H1 (cell line): ENCODE measurements at regions not wholly inside any gene's neighbourhood (a gene's known extent, or its start where the extent isn't known, plus 50 kb on each side); places are given as distances from the start of the nearest gene placed in this dataset.

Experiments
- CTCF ChIA-PET: fragments of 300-600 bp; sonication (Branson Sonifier 250); formaldehyde crosslinking; loops from one replicate; lab custom pipeline; 2021; ENCODE audit not compliant: partially characterized antibody; lab: Charles Lee
- POLR2A ChIA-PET: fragments of 300-600 bp; sonication (Branson Sonifier 250); formaldehyde crosslinking; loops from one replicate; lab custom pipeline; 2021; ENCODE audit warnings: inconsistent platforms; ENCODE audit not compliant: partially characterized antibody; lab: Charles Lee
- DNase-seq, 2 experiments: peaks; one replicate each; pipeline versions ENCODE4 v3.0.0 to v3.0.0-alpha.2; 2010 to 2022; ENCODE audit warnings: low spot score in 2 of 2, low read depth in 1 of 2, mixed read lengths in 1 of 2
- FAIRE-seq: peaks from 2 replicates; lab custom pipeline; 2011; peaks lifted over from hg19 to GRCh38; lab: Jason Lieb, UNC
- H2AFZ ChIP-seq: 2 replicates; pipeline ENCODE4 v1.8.1; 2012; ENCODE audit warnings: low read length, inconsistent platforms
- H2AK5ac ChIP-seq: 2 replicates; pipeline ENCODE4 v1.6.1; 2013; ENCODE audit warnings: low read depth, low read length
- H2BK120ac ChIP-seq: replicated peaks from 2 replicates; pipeline ENCODE3; 2013; ENCODE audit warnings: low read depth, low read length, inconsistent platforms
- H2BK12ac ChIP-seq: 2 replicates; pipeline ENCODE4 v1.6.1; 2013; ENCODE audit warnings: low read depth, low read length
- H2BK15ac ChIP-seq: 2 replicates; pipeline ENCODE4 v1.6.1; 2013; ENCODE audit warnings: low read length
- H2BK20ac ChIP-seq: 2 replicates; pipeline ENCODE4 v1.6.1; 2013; ENCODE audit warnings: low read length
- H2BK5ac ChIP-seq: 2 replicates; pipeline ENCODE4 v1.6.1; 2013; ENCODE audit warnings: low read depth, low read length
- H3K14ac ChIP-seq: 2 replicates; pipeline ENCODE4 v1.6.1; 2013; ENCODE audit warnings: inconsistent platforms; ENCODE audit not compliant: insufficient read length
- H3K18ac ChIP-seq: 2 replicates; pipeline ENCODE4 v1.6.1; 2013; ENCODE audit warnings: low read length; ENCODE audit errors: extremely low read depth
- H3K23ac ChIP-seq: 2 replicates; pipeline ENCODE4 v1.6.1; 2013; ENCODE audit warnings: inconsistent platforms; ENCODE audit not compliant: insufficient read length
- H3K23me2 ChIP-seq: 2 replicates; pipeline ENCODE4 v1.6.1; 2013; ENCODE audit warnings: low read depth, low read length
- H3K27ac ChIP-seq: 2 replicates; pipeline ENCODE4 v1.6.1; 2011; ENCODE audit warnings: low read depth, low read length, inconsistent platforms
- H3K27me3 ChIP-seq, 4 experiments: replicated peaks in 1 of 4; 1 replicate in 1 of 4; 2 replicates in 3 of 4; pipeline versions ENCODE4 v1.6.1 to v1.8.1; 2011 to 2013; ENCODE audit warnings: low read length in 3 of 4, mild to moderate bottlenecking in 3 of 4, inconsistent platforms in 2 of 4, mixed read lengths in 2 of 4, moderate library complexity in 1 of 4; ENCODE audit not compliant: control insufficient read depth in 3 of 4, insufficient read depth in 3 of 4; ENCODE audit errors: extremely low read depth in 1 of 4
- H3K36me3 ChIP-seq, 4 experiments: 2 replicates each; pipeline versions ENCODE4 v1.6.1 to v1.8.1; 2011 to 2013; ENCODE audit warnings: mild to moderate bottlenecking in 4 of 4, low read length in 3 of 4, moderate library complexity in 2 of 4, control low read depth in 1 of 4, inconsistent platforms in 1 of 4; ENCODE audit not compliant: insufficient read depth in 4 of 4, control insufficient read depth in 2 of 4
- H3K4ac ChIP-seq: replicated peaks from 2 replicates; pipeline ENCODE3; 2013; ENCODE audit warnings: low read length, low read depth, mixed read lengths, inconsistent platforms; ENCODE audit not compliant: insufficient read length
- H3K4me1 ChIP-seq, 4 experiments: replicated peaks in 1 of 4; 1 replicate in 1 of 4; 2 replicates in 3 of 4; pipeline versions ENCODE4 v1.6.1 to v1.8.1; 2011 to 2013; ENCODE audit warnings: low read length in 3 of 4, inconsistent platforms in 2 of 4, mixed read lengths in 1 of 4; ENCODE audit not compliant: insufficient read depth in 4 of 4, control insufficient read depth in 3 of 4
- H3K4me2 ChIP-seq, 2 experiments: 2 replicates each; pipeline versions ENCODE4 v1.6.1 to v1.8.1; 2011 to 2013; ENCODE audit warnings: low read depth in 2 of 2, low read length in 2 of 2, control low read depth in 1 of 2, inconsistent platforms in 1 of 2, mild to moderate bottlenecking in 1 of 2; ENCODE audit not compliant: insufficient read depth in 1 of 2
- H3K4me3 ChIP-seq, 4 experiments: fragments of 200-600, 300-600 bp in 1 of 4; sonication (generic), shearing (Covaris generic), sonication (Bioruptor Twin) in 1 of 4; 2 replicates each; pipeline versions ENCODE4 v1.5.1 to v1.8.1; 2011 to 2016; ENCODE audit warnings: low read length in 4 of 4, low read depth in 3 of 4, control low read depth in 2 of 4, inconsistent platforms in 2 of 4, mild to moderate bottlenecking in 2 of 4, mixed read lengths in 1 of 4, moderate library complexity in 1 of 4; ENCODE audit not compliant: insufficient read depth in 2 of 4; ENCODE audit errors: extremely low read depth in 1 of 4
- H3K56ac ChIP-seq: replicated peaks from 2 replicates; pipeline ENCODE3; 2013; ENCODE audit warnings: low read depth, mild to moderate bottlenecking, mixed read lengths, low read length, inconsistent platforms; ENCODE audit not compliant: insufficient read length
- H3K79me1 ChIP-seq: 2 replicates; pipeline ENCODE4 v1.6.1; 2013; ENCODE audit warnings: low read depth, low read length, control low read depth
- H3K79me2 ChIP-seq, 2 experiments: 2 replicates each; pipeline versions ENCODE4 v1.6.1 to v1.8.1; 2012 to 2013; ENCODE audit warnings: low read length in 2 of 2, mild to moderate bottlenecking in 2 of 2, inconsistent platforms in 1 of 2; ENCODE audit not compliant: insufficient read depth in 2 of 2, control insufficient read depth in 1 of 2
- H3K9ac ChIP-seq, 4 experiments: replicated peaks in 1 of 4; 1 replicate in 1 of 4; 2 replicates in 3 of 4; pipeline versions ENCODE4 v1.6.1 to v1.8.1; 2011 to 2013; ENCODE audit warnings: low read depth in 3 of 4, low read length in 3 of 4, control low read depth in 2 of 4, mild to moderate bottlenecking in 2 of 4, moderate library complexity in 2 of 4, inconsistent platforms in 1 of 4; ENCODE audit errors: extremely low read depth in 1 of 4
- H3K9me3 ChIP-seq, 2 experiments: 2 replicates each; pipeline versions ENCODE4 v1.6.1 to v1.8.1; 2012 to 2013; ENCODE audit warnings: mild to moderate bottlenecking in 2 of 2, moderate library complexity in 2 of 2, control low read depth in 1 of 2, inconsistent platforms in 1 of 2, low read depth in 1 of 2, low read length in 1 of 2, mixed read lengths in 1 of 2; ENCODE audit not compliant: insufficient read depth in 2 of 2
- H4K20me1 ChIP-seq, 2 experiments: replicated peaks in 1 of 2; 2 replicates each; pipeline versions ENCODE3 to v1.8.1; 2011 to 2013; ENCODE audit warnings: inconsistent platforms in 2 of 2, low read length in 2 of 2, mild to moderate bottlenecking in 1 of 2; ENCODE audit not compliant: insufficient read depth in 2 of 2, control insufficient read depth in 1 of 2
- H4K5ac ChIP-seq: 2 replicates; pipeline ENCODE4 v1.6.1; 2013; ENCODE audit warnings: low read length, low read depth, mixed read lengths, inconsistent platforms; ENCODE audit not compliant: insufficient read length
- H4K8ac ChIP-seq: 2 replicates; pipeline ENCODE4 v1.8.0; 2013; ENCODE audit warnings: mild to moderate bottlenecking, moderate library complexity, low read length, inconsistent platforms; ENCODE audit not compliant: insufficient read depth; ENCODE audit errors: extremely low read depth
- H4K91ac ChIP-seq: replicated peaks from 2 replicates; pipeline ENCODE3; 2013; ENCODE audit warnings: low read length, mixed read lengths, inconsistent platforms; ENCODE audit not compliant: insufficient read length
- NANOG ChIP-seq: IDR thresholded peaks from 2 replicates; pipeline ENCODE4 v1.6.1; 2011; ENCODE audit warnings: low read length, low read depth, mild to moderate bottlenecking, inconsistent platforms; ENCODE audit not compliant: insufficient read depth, poor library complexity, severe bottlenecking
- RXRA ChIP-seq: IDR thresholded peaks from 2 replicates; pipeline ENCODE4 v1.6.1; 2011; ENCODE audit warnings: low read depth, mild to moderate bottlenecking, low read length, moderate library complexity; ENCODE audit not compliant: insufficient read depth

DNA sequence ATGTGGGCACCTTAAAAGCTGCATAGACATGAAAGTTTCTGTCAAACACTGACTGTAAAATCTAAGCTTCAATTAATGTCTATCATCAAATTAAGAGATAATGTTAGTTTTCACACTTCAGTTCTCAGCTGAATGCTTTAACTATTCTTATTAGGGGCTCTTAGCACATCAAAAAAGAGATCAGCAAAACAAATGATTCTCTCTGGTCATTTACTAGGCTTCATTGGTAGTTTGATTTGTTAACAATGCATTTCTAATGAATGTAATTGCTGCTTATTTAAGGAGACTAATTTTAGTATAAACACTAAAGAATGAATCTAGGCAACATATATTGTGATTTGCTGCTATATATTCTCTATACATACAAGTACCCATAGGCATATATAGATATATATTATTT is 1182.0 kb downstream of the MAT2B start:
- Histone ChIP-seq H3K9ac (no peak overlapping the region), H4K91ac (no peak overlapping the region), H3K4me1 (no peaks in the 10 kb centered on the region; a peak in 1 of 7 replicates), H3K18ac (no peak overlapping the region), H3K23ac (no peak overlapping the region), H2BK12ac (no peak overlapping the region), H2AK5ac (no peak overlapping the region), H3K56ac (no peak overlapping the region), H3K14ac (no peak overlapping the region), H3K79me2 (no peaks in the 10 kb centered on the region), H4K20me1 (no peaks in the 10 kb centered on the region), H3K36me3 (no peaks in the 10 kb centered on the region), H3K79me1 (no peaks in the 10 kb centered on the region), H3K23me2 (no peaks in the 10 kb centered on the region), H2BK20ac (no peak overlapping the region), H4K5ac (no peak overlapping the region), H3K9me3 (no peaks in the 10 kb centered on the region), H2BK15ac (no peak overlapping the region), H4K8ac (no peak overlapping the region), H2BK5ac (no peak overlapping the region), H3K27me3 (no peaks in the 10 kb centered on the region; a peak in 1 of 7 replicates), H3K27ac (no peak overlapping the region), H2AFZ (no peak overlapping the region), H3K4me2 (no peak overlapping the region), H2BK120ac (no peak overlapping the region), H3K4me3 (no peak overlapping the region), H3K4ac (no peak overlapping the region)
- no peak for DNase-seq
- ChIA-PET CTCF (no interaction called here), POLR2A (no interaction called here)
- TF ChIP-seq RXRA (no peak), NANOG (peak; percentile 26)
- FAIRE-seq: no peak
